IMR-90 (cell line): ENCODE measurements at regions not wholly inside any gene's neighbourhood (a gene's known extent, or its start where the extent isn't known, plus 50 kb on each side); places are given as distances from the start of the nearest gene placed in this dataset.

Experiments
- TF ChIP-seq, protein P1 (sequence below): fragments of 150-350 bp; IDR thresholded peaks from 2 replicates; pipeline ENCODE4 v1.6.1; 2016; ENCODE audit warnings: low read depth, mild to moderate bottlenecking, low read length, moderate library complexity, borderline replicate concordance
- TF ChIP-seq, protein P2 (sequence below): conservative IDR thresholded peaks from 2 replicates; pipeline ENCODE4 v1.5.1; 2012; ENCODE audit warnings: mild to moderate bottlenecking, low read depth, low read length, improper control_type of control experiment

DNA sequence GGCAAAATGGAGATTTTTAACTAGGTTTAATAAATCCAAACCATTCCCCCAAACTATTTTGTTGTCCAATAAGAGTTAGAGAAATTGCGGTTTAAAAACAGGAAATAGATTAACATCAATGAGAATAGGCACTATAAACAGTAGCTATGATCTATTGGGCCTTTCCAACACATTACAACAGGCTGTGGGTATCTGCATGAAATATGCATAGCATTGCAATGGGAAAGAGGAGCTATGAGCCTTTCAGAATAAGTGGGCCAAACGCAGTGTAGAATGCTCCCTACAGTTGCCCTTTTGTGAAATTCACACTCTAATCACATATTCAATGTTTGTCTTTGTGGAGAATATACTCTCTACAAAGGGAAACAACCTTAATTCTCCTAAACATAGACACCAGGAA, 305.5 kb upstream of the PRMT6 start:
- TF ChIP-seq, protein P1, sequence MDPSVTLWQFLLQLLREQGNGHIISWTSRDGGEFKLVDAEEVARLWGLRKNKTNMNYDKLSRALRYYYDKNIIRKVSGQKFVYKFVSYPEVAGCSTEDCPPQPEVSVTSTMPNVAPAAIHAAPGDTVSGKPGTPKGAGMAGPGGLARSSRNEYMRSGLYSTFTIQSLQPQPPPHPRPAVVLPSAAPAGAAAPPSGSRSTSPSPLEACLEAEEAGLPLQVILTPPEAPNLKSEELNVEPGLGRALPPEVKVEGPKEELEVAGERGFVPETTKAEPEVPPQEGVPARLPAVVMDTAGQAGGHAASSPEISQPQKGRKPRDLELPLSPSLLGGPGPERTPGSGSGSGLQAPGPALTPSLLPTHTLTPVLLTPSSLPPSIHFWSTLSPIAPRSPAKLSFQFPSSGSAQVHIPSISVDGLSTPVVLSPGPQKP: no peak
- TF ChIP-seq, protein P2, sequence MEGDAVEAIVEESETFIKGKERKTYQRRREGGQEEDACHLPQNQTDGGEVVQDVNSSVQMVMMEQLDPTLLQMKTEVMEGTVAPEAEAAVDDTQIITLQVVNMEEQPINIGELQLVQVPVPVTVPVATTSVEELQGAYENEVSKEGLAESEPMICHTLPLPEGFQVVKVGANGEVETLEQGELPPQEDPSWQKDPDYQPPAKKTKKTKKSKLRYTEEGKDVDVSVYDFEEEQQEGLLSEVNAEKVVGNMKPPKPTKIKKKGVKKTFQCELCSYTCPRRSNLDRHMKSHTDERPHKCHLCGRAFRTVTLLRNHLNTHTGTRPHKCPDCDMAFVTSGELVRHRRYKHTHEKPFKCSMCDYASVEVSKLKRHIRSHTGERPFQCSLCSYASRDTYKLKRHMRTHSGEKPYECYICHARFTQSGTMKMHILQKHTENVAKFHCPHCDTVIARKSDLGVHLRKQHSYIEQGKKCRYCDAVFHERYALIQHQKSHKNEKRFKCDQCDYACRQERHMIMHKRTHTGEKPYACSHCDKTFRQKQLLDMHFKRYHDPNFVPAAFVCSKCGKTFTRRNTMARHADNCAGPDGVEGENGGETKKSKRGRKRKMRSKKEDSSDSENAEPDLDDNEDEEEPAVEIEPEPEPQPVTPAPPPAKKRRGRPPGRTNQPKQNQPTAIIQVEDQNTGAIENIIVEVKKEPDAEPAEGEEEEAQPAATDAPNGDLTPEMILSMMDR: no peak
